Brain microvascular endothelial cell (primary cell): ENCODE measurements at regions not wholly inside any gene's neighbourhood (a gene's known extent, or its start where the extent isn't known, plus 50 kb on each side); places are given as distances from the start of the nearest gene placed in this dataset.

Experiments
- DNase-seq: peaks from one replicate; pipeline ENCODE4 v3.0.0-alpha.2; 2020
- H3K27ac ChIP-seq: fragments of 250-450 bp; sonication (Bioruptor Pico); 2 replicates; pipeline ENCODE4 v1.5.1; 2020; ENCODE audit warnings: mild to moderate bottlenecking, moderate library complexity
- H3K27me3 ChIP-seq: fragments of 250-450 bp; sonication (Bioruptor Pico); replicated peaks from 2 replicates; pipeline ENCODE4 v1.5.1; 2020; ENCODE audit warnings: mild to moderate bottlenecking
- H3K36me3 ChIP-seq: fragments of 250-450 bp; sonication (Bioruptor Pico); replicated peaks from 2 replicates; pipeline ENCODE4 v1.5.1; 2020; ENCODE audit warnings: mild to moderate bottlenecking
- H3K4me3 ChIP-seq: 2 replicates; pipeline ENCODE4 v1.5.1; 2011; ENCODE audit warnings: low read depth, mild to moderate bottlenecking, control low read depth, low read length, moderate library complexity
- in situ Hi-C: cut with HindIII; loops from 2 replicates; pipeline ENCODE4 v1.10.0; 2017; ENCODE audit warnings: low sequenced_read_pairs, low pct_ligation_motif_present
- TF ChIP-seq, protein P1 (sequence below): IDR thresholded peaks from 2 replicates; pipeline ENCODE4 v1.5.1; 2011; ENCODE audit warnings: low read depth, mild to moderate bottlenecking, moderate library complexity, low read length, control low read depth, inconsistent platforms; ENCODE audit errors: missing control alignments

DNA sequence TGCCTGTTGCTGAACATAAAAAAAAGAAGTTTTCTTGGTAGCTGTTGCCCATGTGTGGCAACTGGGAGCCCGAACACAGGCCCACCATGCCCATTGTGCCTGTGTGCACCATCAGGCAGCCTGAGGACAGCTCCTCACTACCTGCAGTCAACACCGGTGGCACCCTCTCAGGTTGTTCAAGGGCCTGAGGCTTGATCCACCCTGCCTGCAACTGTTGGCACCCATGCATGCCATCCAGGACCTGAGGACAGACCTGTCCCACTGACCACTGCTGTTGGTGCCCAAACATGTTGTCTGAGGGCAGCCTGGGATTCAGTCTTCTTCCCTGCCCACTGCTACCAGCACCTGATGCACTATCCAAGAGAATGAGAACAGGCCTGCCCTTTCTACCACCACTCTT, 661.1 kb upstream of the ZNF804A start:
- in situ Hi-C loops, result no loop called here
- Histone ChIP-seq H3K36me3 (no peaks in the 10 kb centered on the region), H3K4me3 (no peak overlapping the region), H3K27me3 (no peaks in the 10 kb centered on the region), H3K27ac (no peak overlapping the region)
- no peak for DNase-seq
- TF ChIP-seq, protein P1, sequence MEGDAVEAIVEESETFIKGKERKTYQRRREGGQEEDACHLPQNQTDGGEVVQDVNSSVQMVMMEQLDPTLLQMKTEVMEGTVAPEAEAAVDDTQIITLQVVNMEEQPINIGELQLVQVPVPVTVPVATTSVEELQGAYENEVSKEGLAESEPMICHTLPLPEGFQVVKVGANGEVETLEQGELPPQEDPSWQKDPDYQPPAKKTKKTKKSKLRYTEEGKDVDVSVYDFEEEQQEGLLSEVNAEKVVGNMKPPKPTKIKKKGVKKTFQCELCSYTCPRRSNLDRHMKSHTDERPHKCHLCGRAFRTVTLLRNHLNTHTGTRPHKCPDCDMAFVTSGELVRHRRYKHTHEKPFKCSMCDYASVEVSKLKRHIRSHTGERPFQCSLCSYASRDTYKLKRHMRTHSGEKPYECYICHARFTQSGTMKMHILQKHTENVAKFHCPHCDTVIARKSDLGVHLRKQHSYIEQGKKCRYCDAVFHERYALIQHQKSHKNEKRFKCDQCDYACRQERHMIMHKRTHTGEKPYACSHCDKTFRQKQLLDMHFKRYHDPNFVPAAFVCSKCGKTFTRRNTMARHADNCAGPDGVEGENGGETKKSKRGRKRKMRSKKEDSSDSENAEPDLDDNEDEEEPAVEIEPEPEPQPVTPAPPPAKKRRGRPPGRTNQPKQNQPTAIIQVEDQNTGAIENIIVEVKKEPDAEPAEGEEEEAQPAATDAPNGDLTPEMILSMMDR, result no peak

DNA sequence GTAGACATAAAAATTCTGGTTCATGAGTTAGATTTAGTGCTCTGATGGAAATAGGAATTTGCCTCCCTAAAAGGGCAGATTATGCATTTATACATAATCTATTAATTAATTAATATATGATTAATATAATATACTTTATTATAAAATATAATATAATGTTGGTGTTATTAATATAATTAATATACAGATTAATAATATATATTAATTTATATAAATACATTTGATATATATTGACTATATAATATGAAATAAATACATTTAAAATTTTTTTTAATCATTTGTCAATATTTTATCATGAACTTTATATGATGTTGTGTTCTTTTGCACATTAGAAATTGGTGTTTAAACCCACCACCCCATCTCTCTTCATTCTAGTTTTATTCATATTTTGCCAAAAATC, 652.1 kb upstream of the ZNF804A start:
- Histone ChIP-seq H3K27me3 (no peaks in the 10 kb centered on the region), H3K27ac (no peak overlapping the region), H3K36me3 (no peaks in the 10 kb centered on the region), H3K4me3 (no peak overlapping the region)
- in situ Hi-C loops, result no loop called here
- DNase-seq, result no peak
- TF ChIP-seq, protein P1, result no peak

DNA sequence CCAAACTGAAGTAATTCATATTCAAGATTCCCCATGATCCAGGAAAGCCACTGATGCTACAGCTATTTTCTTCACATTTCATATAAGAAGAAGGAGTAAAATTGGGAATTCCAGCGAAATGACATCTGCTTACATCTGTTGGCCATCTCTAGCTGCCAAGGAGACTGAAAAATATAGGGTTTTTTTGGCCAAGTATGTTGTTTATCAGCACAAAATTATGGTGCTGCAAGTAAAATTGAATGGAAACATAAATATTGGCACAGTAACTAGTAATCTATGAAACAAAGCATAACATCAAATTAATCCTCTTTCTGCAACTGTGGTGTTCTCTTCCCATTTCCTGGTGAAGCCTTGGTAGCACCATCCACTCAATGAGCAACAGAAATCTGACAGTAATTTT, 649.5 kb upstream of the ZNF804A start:
- in situ Hi-C loops, result no loop called here
- H3K36me3 ChIP-seq, result no peaks in the 10 kb centered on the region
- H3K27me3 ChIP-seq, result no peaks in the 10 kb centered on the region
- no peak for DNase-seq
- TF ChIP-seq, protein P1, result no peak
- H3K27ac ChIP-seq, result no peak overlapping the region
- no peak overlapping the region for H3K4me3 ChIP-seq

DNA sequence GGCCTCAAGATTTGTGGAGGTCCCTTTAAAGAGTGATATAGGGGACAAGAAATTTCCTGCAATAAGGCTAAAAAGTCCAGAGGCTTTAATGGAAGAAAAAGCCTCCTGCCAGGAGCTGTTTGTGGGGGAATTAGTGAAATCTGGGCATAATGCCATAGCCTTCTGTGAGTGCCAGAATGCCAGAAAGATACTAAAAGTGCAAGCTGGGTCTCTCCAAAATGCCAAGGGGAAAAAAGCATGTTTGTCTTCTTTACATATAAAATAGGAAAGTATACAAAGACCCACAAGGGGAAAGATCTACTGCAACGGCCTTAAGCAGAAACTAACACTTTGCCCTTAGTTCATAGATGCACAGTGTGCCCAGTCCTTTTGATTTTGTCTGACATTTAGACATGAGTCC, 647.7 kb upstream of the ZNF804A start:
- TF ChIP-seq, protein P1, result no peak
- in situ Hi-C loops, result no loop called here

DNA sequence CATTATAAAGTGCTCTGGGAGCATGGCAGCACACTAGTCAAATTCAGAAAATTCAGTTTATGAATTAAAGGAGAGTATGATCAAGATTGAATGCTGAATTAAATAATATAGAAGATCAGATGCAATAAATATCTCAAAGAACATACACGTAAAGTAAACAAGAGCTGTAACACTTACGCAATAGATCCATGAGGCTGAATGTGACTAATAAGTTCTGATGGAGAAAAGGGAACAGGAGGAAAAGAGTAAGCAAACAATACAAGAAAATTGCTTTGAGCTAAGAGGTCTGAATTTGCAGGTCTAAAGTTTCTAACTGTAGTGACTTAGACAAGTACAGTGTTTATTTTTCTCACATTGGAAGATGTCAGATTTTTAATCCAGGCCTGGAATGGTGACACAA, 646.7 kb upstream of the ZNF804A start:
- no peaks in the 10 kb centered on the region for H3K27me3 ChIP-seq
- TF ChIP-seq, protein P1, result no peak
- in situ Hi-C loops, result no loop called here
- H3K27ac ChIP-seq, result no peak overlapping the region
- no peak overlapping the region for H3K4me3 ChIP-seq
- no peak for DNase-seq
- no peaks in the 10 kb centered on the region for H3K36me3 ChIP-seq

More for the DNA sequence above, 647.7 kb upstream of the ZNF804A start:
- Histone ChIP-seq H3K4me3 (no peak overlapping the region), H3K27ac (no peak overlapping the region), H3K36me3 (no peaks in the 10 kb centered on the region), H3K27me3 (no peaks in the 10 kb centered on the region)
- no peak for DNase-seq

DNA sequence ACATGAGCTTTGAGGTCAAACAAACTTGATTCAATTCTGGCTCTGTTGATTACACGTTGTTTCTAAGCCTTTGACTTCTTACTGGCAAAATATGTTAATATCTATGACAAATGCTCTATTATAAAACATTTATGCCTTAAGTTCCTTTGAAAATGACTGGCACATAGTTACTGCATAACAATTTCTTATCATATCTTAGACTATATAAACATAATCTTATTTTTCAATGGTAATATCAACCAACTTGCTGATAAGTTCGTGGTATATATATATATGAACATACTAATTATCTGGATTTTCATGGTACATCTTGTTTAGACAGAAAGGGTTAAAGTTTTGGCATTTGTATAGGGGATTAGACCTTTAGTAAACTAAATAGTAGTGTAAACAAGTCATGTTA, 645.6 kb upstream of the ZNF804A start:
- TF ChIP-seq, protein P1, result no peak
- DNase-seq, result no peak
- Histone ChIP-seq H3K27ac (no peak overlapping the region), H3K27me3 (no peaks in the 10 kb centered on the region), H3K4me3 (no peak overlapping the region), H3K36me3 (no peaks in the 10 kb centered on the region)
- in situ Hi-C loops, result no loop called here
